ENCODE measurements at regions not wholly inside any gene's neighbourhood (a gene's known extent, or its start where the extent isn't known, plus 50 kb on each side); places are given as distances from the start of the nearest gene placed in this dataset.
"Not testable (repeated sequence)": the region's sequence is repeated elsewhere in the genome, so short reads cannot be mapped to it uniquely, and the experiment has no call there.

GRCh38 chr7:25696571-25696970, 455.4 kb upstream of the NFE2L3 start:
- ChIA-PET POLR2A (ENCODE audit: unreplicated experiment) (no interaction called here), CTCF (no interaction called here)
- no peak for ATAC-seq

GRCh38 chr7:25698451-25699113, 453.4 kb upstream of the NFE2L3 start:
- ChIA-PET POLR2A (ENCODE audit: unreplicated experiment) (no interaction called here), CTCF (no interaction called here)
- Histone ChIP-seq H3F3A (ENCODE audit: low read length, unreplicated experiment) (no peaks in the 10 kb centered on the region), H2AFZ (ENCODE audit: low read length) (no peak overlapping the region), H3K4me3 (ENCODE audit: low read length) (no peak overlapping the region), H3K27me3 (ENCODE audit: low read length) (0 out of 2 replicates have a peak, but pooled peaks cover 13% of the 10 kb centered on the region), H3K4me2 (ENCODE audit: low read length) (no peak overlapping the region), H3K36me3 (ENCODE audit: low read depth, low read length) (no peaks in the 10 kb centered on the region), H3K9me2 (replicated peaks; ENCODE audit: low read length) (no peaks in the 10 kb centered on the region), H3K79me2 (ENCODE audit: low read length) (no peaks in the 10 kb centered on the region), H4K20me1 (ENCODE audit: low read length) (no peaks in the 10 kb centered on the region), H3K4me1 (ENCODE audit: insufficient read depth, low read length) (no peaks in the 10 kb centered on the region), H3K9ac (ENCODE audit: low read length) (no peak overlapping the region), H3K27ac (ENCODE audit: low read length) (no peak overlapping the region), H3K9me3 (ENCODE audit: low read length) (no peaks in the 10 kb centered on the region)
- BruUV-seq (replicated peaks) = no TSS peak
- no peak for ATAC-seq
- intact Hi-C loops (cut with micrococcal nuclease) = no loop called here
- TF ChIP-seq CTCF (conservative IDR thresholded peaks at IDR 0.05; ENCODE audit: low read depth, low read length) = no peak
- no peak for TF ChIP-seq EZH2phosphoT487 (IDR thresholded peaks at IDR 0.05; ENCODE audit: borderline replicate concordance, low read length)
- no peak for TF ChIP-seq EZH2 (IDR thresholded peaks at IDR 0.05; ENCODE audit: low read length, unreplicated experiment)
- DNase-seq = no peak

More at GRCh38 chr7:25696571-25696970, 455.4 kb upstream of the NFE2L3 start:
- intact Hi-C loops (cut with micrococcal nuclease) = no loop called here
- Histone ChIP-seq H3K79me2 (ENCODE audit: low read length) (no peaks in the 10 kb centered on the region), H3F3A (ENCODE audit: low read length, unreplicated experiment) (no peaks in the 10 kb centered on the region), H3K9me3 (ENCODE audit: low read length) (no peaks in the 10 kb centered on the region), H3K9me2 (replicated peaks; ENCODE audit: low read length) (no peaks in the 10 kb centered on the region), H3K36me3 (ENCODE audit: low read depth, low read length) (no peaks in the 10 kb centered on the region), H4K20me1 (ENCODE audit: low read length) (no peaks in the 10 kb centered on the region), H3K9ac (ENCODE audit: low read length) (no peak overlapping the region), H3K4me3 (ENCODE audit: low read length) (no peak overlapping the region), H3K27me3 (ENCODE audit: low read length) (peaks cover 13% of the 10 kb centered on the region; the same call in 1 of the 2 replicates), H3K4me2 (ENCODE audit: low read length) (no peak overlapping the region), H3K4me1 (ENCODE audit: insufficient read depth, low read length) (no peaks in the 10 kb centered on the region), H2AFZ (ENCODE audit: low read length) (no peak overlapping the region), H3K27ac (ENCODE audit: low read length) (no peak overlapping the region)
- TF ChIP-seq CTCF (conservative IDR thresholded peaks at IDR 0.05; ENCODE audit: low read depth, low read length) (no peak), EZH2 (IDR thresholded peaks at IDR 0.05; ENCODE audit: low read length, unreplicated experiment) (no peak), EZH2phosphoT487 (IDR thresholded peaks at IDR 0.05; ENCODE audit: borderline replicate concordance, low read length) (no peak)
- DNase-seq = no peak
- BruUV-seq (replicated peaks) = no TSS peak

GRCh38 chr7:25700141-25700540, 451.9 kb upstream of the NFE2L3 start:
- H3K9me2 ChIP-seq (replicated peaks; ENCODE audit: low read length); H3F3A ChIP-seq (ENCODE audit: low read length, unreplicated experiment); ATAC-seq; H4K20me1 ChIP-seq (ENCODE audit: low read length); POLR2A ChIA-PET (ENCODE audit: unreplicated experiment); H2AFZ ChIP-seq (ENCODE audit: low read length); H3K9me3 ChIP-seq (ENCODE audit: low read length); H3K36me3 ChIP-seq (ENCODE audit: low read depth, low read length); H3K27ac ChIP-seq (ENCODE audit: low read length); DNase-seq; H3K79me2 ChIP-seq (ENCODE audit: low read length); H3K27me3 ChIP-seq (ENCODE audit: low read length); H3K4me2 ChIP-seq (ENCODE audit: low read length); BruUV-seq (replicated peaks); H3K9ac ChIP-seq (ENCODE audit: low read length); H3K4me3 ChIP-seq (ENCODE audit: low read length); intact Hi-C loops (cut with micrococcal nuclease); H3K4me1 ChIP-seq (ENCODE audit: insufficient read depth, low read length); CTCF ChIA-PET: not testable (repeated sequence)

Data from PC-3 (cell line).